ENCODE measurements at regions not wholly inside any gene's neighbourhood (a gene's known extent, or its start where the extent isn't known, plus 50 kb on each side); places are given as distances from the start of the nearest gene placed in this dataset.
"Not testable (repeated sequence)": the region's sequence is repeated elsewhere in the genome, so short reads cannot be mapped to it uniquely, and the experiment has no call there.

GRCh38 chr2:147310335-147311057 is 534.3 kb upstream of the ACVR2A start:
- DNase-seq (ENCODE audit: low spot score), result no peak

- no peak for DNase-seq (ENCODE audit: low spot score)
Measured at GRCh38 chr2:147297820-147298219, 547.0 kb upstream of the ACVR2A start.

- DNase-seq (ENCODE audit: low spot score), result no peak
Measured at GRCh38 chr2:147294825-147295392, 549.9 kb upstream of the ACVR2A start.

GRCh38 chr2:147293991-147294824 is 550.6 kb upstream of the ACVR2A start:
- no peak for DNase-seq (ENCODE audit: low spot score)

GRCh38 chr2:147288131-147288530 is 556.7 kb upstream of the ACVR2A start:
- no peak for DNase-seq (ENCODE audit: low spot score)

GRCh38 chr2:147275943-147276342 is 568.9 kb upstream of the ACVR2A start:
- DNase-seq (ENCODE audit: low spot score), result no peak

GRCh38 chr2:147273628-147274027 is 571.2 kb upstream of the ACVR2A start:
- no peak for DNase-seq (ENCODE audit: low spot score)

- no peak for DNase-seq (ENCODE audit: low spot score)
Measured at GRCh38 chr2:147273106-147273505, 571.7 kb upstream of the ACVR2A start.

- DNase-seq (ENCODE audit: low spot score), result not testable (repeated sequence)
Measured at GRCh38 chr2:147269581-147269980, 575.2 kb upstream of the ACVR2A start.

- DNase-seq (ENCODE audit: low spot score), result no peak
Measured at GRCh38 chr2:147260241-147260640, 584.6 kb upstream of the ACVR2A start.

- no peak for DNase-seq (ENCODE audit: low spot score)
Measured at GRCh38 chr2:147255812-147256211, 589.0 kb upstream of the ACVR2A start.

- DNase-seq (ENCODE audit: low spot score), result no peak
Measured at GRCh38 chr2:147250652-147251356, 594.0 kb upstream of the ACVR2A start.

GRCh38 chr2:147247749-147248148 is 597.1 kb upstream of the ACVR2A start:
- DNase-seq (ENCODE audit: low spot score), result no peak

GRCh38 chr2:147242445-147242844 is 602.4 kb upstream of the ACVR2A start:
- DNase-seq (ENCODE audit: low spot score), result no peak

- DNase-seq (ENCODE audit: low spot score), result no peak
Measured at GRCh38 chr2:147236601-147237000, 608.2 kb upstream of the ACVR2A start.

- no peak for DNase-seq (ENCODE audit: low spot score)
Measured at GRCh38 chr2:147232225-147232669, 612.6 kb upstream of the ACVR2A start.

GRCh38 chr2:147231607-147232006 is 613.2 kb upstream of the ACVR2A start:
- no peak for DNase-seq (ENCODE audit: low spot score)

- no peak for DNase-seq (ENCODE audit: low spot score)
Measured at GRCh38 chr2:147231081-147231480, 613.7 kb upstream of the ACVR2A start.

GRCh38 chr2:147227313-147227712 is 617.5 kb upstream of the ACVR2A start:
- DNase-seq (ENCODE audit: low spot score), result no peak

GRCh38 chr2:147224070-147224469 is 620.8 kb upstream of the ACVR2A start:
- DNase-seq (ENCODE audit: low spot score), result no peak

- DNase-seq (ENCODE audit: low spot score), result no peak
Measured at GRCh38 chr2:147223553-147224060, 621.2 kb upstream of the ACVR2A start.

All from mesenteric fat pad (tissue), 1 donor.